Kidney glomerular epithelial cell (primary cell): ENCODE measurements at regions not wholly inside any gene's neighbourhood (a gene's known extent, or its start where the extent isn't known, plus 50 kb on each side); places are given as distances from the start of the nearest gene placed in this dataset.
"Not testable (repeated sequence)": the region's sequence is repeated elsewhere in the genome, so short reads cannot be mapped to it uniquely, and the experiment has no call there.

Experiments used
- DNase-seq: peaks from one replicate; lab custom pipeline; 2025; lab: John Stamatoyannopoulos, UW

- no peak for DNase-seq
These were observed 153.2 kb upstream of the THBS2 start for GRCh38 chr6:169406804-169407203.

GRCh38 chr6:169406034-169406433 lies 152.4 kb upstream of the THBS2 start:
- DNase-seq: no peak

GRCh38 chr6:169404828-169405227 lies 151.2 kb upstream of the THBS2 start:
- no peak for DNase-seq

- DNase-seq: no peak
These were observed 144.9 kb upstream of the THBS2 start for GRCh38 chr6:169398342-169399105.

- peak; percentile 9 for DNase-seq
These were observed 144.0 kb upstream of the THBS2 start for GRCh38 chr6:169397684-169398083.

- no peak for DNase-seq
These were observed 143.0 kb upstream of the THBS2 start for GRCh38 chr6:169396554-169397163.

- not testable (repeated sequence) for DNase-seq
These were observed 142.4 kb upstream of the THBS2 start for GRCh38 chr6:169396009-169396539.

- DNase-seq: no peak
These were observed 141.6 kb upstream of the THBS2 start for GRCh38 chr6:169395080-169395805.

GRCh38 chr6:169393753-169394152 lies 140.1 kb upstream of the THBS2 start:
- no peak for DNase-seq

- no peak for DNase-seq
These were observed 137.9 kb upstream of the THBS2 start for GRCh38 chr6:169391473-169392071.

GRCh38 chr6:169388395-169389166 lies 134.9 kb upstream of the THBS2 start:
- DNase-seq: no peak

- no peak for DNase-seq
These were observed 134.2 kb upstream of the THBS2 start for GRCh38 chr6:169387809-169388383.

GRCh38 chr6:169386411-169387057 lies 132.9 kb upstream of the THBS2 start:
- DNase-seq: no peak

- DNase-seq: no peak
These were observed 131.7 kb upstream of the THBS2 start for GRCh38 chr6:169385237-169385880.

GRCh38 chr6:169384291-169384690 lies 130.6 kb upstream of the THBS2 start:
- DNase-seq: no peak

- DNase-seq: no peak
These were observed 129.6 kb upstream of the THBS2 start for GRCh38 chr6:169383265-169383664.

- no peak for DNase-seq
These were observed 129.1 kb upstream of the THBS2 start for GRCh38 chr6:169382735-169383134.

- no peak for DNase-seq
These were observed 128.3 kb upstream of the THBS2 start for GRCh38 chr6:169381988-169382387.

- no peak for DNase-seq
These were observed 126.8 kb upstream of the THBS2 start for GRCh38 chr6:169380493-169380892.

- DNase-seq: no peak
These were observed 125.9 kb upstream of the THBS2 start for GRCh38 chr6:169379495-169380070.
